Activated effector memory CD4-positive, alpha-beta T cell treated with anti-CD3 and anti-CD28 coated beads, Interleukin-2, amount 50 U/mL, for 16 hours (primary cell): ENCODE measurements at regions not wholly inside any gene's neighbourhood (a gene's known extent, or its start where the extent isn't known, plus 50 kb on each side); places are given as distances from the start of the nearest gene placed in this dataset.

Experiments used
- DNase-seq: peaks from one replicate; pipeline ENCODE4 v3.0.0-alpha.2; 2020

DNA sequence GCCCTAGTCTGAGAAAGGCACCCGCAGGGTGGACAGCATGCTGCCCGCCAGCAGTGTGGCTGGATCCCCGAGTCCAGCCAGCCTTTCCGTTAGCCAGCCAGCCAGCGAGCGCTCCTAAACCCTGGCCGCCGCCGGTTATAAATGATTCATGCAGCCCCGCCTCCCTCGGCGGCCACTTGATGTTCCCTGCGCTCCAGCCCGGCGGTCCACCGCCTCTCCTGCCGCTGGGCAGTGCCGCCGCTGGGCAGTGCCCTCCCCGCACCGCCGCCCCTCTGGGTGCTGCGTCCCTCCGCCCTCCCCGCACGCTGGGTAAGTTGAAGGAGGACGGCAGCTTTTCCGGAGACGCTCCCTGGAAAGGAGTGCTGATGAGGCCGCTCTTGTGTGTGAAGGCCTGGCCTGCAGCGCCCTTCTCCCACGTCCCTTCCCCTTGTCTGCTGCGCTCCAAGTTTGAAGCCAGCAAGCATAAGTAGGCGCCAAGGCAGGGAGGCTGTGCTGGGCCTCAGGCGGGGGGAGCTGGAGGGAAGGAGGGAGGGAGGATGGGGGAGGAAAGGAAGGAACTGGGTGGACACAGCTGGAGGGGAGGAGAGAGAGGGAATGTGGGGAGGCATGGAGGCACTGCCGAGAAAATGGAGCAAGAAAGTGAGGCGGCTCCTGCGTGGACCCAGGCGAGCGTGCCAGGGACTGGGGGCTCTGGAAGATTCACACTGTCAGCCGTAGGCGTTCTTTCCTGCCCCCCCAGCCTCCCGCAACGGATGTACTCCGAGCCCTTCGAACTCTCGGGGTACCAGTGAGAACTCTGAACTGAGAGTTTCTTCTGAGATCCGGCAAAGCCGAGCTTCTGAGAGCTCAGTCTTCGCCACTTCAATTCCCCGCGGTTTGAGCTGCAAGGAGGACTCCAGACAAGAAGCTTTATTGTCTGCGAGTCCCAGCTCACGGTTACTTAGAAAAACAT, 131.9 kb downstream of the GLI2 start:
- no peak for DNase-seq

DNA sequence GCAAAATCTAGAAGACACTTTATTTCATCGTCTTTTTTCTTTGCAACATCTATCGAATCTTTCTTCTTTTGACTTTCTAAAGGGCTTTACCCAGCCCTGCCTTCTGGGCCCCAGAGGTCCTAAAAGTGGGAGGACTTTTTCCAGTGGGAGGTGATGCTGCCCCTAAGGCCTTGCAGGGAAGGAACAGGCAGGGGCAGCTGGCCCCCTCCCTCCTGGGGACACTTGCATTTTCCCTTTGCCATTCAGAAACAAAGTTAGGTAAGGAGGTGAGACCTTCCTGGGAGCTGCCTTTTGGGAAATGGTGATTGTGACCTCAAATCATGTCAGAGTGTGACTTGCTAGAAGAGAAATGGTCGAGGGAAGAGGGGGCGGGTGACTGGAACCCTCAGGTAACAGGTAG, 132.7 kb downstream of the GLI2 start:
- DNase-seq = no peak

DNA sequence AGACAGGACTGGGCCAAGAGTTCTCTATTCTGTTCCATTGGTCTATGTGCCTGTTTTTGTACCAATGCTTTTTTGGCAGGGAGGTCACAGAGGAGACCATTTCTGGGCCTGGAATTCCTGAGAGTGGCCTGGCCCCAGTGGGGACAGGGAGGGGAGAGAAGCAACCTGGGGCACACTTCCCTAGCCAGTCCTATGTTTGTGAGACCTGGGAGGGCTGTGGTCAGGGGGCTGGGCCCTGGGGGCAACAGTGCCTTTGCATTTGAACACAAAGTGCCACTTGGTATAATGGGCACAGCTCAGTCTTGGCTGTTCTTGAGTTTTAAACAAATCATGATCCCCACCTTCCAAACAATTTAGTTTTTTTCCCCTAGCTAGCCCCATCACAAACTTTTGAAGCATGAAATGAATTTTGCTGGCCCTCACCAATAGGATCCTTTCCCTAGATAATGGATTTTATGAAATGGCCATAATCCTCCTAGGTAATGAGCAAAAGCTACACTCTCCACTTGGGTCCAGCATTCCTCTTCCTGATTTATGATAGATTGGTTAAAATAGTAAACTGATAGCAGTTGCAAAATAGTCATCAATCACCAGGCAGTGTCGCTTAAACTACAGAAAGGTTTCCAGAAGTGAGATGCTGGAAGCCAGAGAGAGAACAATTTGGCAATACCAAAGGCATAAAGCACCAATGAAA, 133.5 kb downstream of the GLI2 start:
- DNase-seq = no peak

DNA sequence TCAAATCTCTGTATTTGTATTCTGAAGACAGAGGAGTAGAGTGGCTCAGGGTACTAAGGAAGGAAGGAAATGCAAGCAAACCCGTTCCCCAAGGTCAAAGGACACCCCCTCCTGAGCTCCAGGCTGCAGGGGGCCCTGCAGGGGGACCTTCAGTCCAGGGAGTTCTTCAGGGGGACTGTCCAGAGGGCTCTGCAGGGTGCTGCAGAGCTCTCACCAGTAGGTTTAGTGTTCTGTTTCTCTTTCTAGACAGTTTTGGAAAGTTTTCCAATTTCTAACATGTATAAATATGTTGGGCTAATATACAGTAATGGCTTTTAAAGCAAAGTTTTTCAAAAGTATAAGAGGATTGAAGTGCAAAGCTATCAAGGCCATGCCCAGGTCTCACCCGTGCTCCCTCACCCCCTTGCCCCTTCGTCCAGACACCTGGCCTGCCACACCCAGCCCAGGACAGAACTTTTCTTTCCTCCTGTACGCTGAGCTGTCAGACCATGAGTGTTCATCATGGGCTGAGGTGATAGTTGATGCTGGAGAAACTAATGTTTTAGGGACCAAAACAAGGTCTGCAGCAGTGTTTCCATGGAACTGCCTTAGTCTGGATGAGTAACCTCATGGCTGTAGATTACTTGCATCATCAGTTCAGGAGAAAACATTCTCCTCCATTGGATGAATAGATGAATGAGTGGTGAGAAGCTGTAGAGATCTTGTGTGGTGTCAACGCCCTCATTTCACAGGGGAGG, 134.2 kb downstream of the GLI2 start:
- DNase-seq = no peak

DNA sequence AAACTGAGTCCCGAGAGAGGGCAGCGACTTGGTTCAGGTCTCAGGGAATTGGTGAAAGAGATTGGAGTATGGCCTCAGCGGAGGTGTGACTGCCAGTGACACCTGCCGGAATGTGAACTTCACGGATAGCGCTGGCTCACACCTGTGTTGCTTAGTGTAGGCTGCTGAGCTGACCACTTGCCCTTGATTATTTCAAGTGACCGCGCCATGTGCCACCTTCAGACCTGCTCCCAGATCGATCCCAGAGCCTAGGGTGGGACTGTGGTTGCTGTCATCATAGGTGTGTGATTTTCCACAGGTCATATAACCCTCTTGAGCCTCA, 134.8 kb downstream of the GLI2 start:
- no peak for DNase-seq

DNA sequence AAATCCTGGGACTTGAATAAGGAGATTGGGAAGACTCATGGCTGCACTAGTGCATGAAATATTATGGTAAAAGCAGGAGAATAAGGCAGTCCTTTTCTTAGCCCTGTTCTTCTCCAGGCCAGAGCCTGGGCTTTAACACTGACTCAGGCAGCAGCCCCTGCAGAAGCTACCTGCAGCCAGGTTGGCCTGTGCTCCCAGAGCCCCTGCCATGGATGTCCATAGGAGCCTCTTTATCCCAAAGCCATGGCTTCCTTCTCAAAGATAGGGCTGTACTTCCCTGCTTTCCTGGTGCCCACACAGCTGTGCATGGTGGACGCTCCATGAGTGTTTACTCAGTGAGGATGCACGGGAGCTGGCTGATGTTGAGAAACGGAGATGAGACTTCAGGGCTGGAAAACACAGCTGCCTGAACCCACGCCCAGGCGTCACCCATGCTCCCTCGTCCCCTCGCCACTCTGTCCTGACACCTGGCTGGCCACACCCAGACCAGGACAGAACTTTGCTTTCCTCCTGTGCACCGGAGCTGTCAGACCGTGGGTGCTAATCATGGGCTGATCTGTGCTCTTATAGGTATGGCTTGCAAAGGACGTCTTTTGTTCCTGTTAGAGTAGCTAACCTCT, 135.5 kb downstream of the GLI2 start:
- no peak for DNase-seq

DNA sequence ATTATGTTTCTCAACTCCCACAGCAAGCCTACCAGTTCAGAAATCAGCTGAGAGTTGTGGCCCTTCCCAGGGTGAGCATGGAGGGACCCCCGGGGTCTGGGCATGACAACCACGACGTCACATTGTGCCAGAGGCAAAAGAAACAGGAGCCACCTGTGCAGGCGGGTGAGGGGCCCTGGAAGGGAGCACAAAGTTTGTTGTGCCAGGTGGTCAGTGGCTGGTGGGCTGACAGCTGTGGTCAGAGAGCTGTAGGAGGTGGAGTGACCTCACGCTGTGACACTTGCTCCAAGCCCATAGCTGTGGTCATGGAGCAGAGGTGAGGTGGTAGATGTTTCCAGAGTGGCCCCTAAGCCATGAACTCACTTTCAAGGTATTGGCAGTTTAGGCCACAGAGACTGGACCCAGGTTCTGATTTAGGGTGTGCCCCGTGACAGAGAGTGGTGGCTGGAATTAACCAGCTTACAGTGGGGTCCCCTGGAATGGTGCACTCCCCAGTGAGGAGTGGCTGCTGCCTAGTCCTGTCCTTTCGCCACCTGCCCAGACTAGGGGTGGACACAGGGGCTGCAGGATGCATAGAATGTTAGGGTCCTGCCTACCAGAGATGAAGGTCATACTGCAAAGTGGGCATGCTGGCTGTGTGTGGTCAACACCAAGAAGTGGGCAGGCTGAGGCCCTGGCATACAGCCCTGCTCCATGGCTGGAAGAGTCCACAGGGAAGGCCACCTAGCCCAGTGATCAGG, 136.4 kb downstream of the GLI2 start:
- no peak for DNase-seq

DNA sequence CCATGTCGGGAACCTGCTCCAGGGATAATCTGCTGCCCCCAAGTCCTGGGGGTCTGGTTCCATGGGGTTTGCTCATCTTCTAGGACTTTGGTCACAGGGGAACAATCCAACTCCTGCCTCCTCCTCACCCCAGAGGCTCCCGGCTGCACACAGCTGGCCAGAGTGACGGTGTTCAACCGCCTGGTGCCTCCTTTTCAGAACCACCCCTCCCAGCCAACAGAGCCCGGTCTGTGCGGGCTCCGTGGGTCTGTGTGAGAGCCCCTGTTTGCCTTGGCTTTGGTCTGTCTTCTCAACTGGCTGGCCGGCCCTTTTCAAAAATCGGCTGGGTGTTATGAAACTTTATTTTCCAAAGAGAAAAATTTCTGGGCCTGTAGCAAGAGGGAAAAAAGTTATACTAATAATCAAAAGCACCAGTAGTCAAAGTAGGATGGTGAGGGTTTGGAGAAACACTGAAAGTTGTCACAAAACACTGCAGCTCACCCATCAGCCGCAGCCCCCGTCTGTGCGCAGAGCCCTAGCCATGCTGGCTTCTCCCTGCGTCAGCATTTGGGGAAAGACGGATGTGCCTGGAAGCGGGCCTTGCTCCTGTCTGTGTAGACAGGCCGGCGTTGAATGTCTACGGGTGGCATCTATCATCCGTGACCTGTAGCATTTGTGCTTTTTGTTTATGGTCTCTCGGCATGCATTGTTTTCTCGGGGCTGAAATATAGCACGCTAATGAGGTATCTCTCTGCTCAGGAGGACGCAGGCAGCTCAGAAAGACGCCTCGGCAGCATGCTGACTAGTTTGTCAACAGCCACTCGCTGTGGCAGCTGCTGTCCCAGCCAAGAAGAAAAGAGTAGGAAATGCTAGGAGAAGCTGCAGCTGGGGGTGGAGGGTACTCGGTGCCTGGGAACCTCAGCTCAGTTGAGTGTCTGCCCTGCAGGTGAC, 138.6 kb downstream of the GLI2 start:
- no peak for DNase-seq

DNA sequence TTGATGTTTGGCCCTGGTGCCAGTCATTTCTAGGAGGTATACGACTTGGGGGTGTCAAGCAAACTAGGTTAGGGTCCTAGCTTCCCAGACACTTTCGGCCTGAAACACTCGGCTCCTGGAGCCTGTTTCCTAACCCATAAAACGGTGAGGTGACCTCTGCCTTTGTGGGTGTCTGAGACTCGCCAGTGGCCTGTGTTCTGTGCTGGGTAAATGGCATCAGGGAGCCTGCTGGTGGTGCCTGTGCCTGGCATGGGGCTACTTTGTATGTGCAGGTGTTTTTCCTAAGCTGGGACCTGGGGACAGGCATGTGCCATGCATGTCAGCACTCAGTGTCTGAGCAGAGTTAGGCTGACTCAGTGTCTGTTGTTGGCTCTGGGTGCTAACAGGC, 139.2 kb downstream of the GLI2 start:
- no peak for DNase-seq

DNA sequence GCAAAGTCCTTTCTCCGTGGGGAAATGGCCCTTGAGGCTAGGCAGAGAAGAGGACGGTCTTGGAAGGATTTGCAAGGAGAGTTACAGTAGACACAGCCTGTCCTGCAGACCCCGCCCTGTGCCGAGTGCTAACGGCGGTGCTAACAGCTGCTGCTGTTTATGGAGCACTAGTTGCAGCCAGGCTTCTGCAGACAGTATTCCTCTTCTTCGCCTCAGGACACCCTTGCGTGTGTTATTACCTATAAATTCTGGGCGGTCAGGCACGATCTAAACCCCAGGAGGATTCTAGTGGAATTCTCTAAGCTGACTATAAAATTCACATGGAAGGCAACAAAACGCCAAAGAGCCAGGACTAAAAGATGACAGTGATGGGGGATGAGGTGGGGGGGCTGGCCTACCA, 139.8 kb downstream of the GLI2 start:
- no peak for DNase-seq

DNA sequence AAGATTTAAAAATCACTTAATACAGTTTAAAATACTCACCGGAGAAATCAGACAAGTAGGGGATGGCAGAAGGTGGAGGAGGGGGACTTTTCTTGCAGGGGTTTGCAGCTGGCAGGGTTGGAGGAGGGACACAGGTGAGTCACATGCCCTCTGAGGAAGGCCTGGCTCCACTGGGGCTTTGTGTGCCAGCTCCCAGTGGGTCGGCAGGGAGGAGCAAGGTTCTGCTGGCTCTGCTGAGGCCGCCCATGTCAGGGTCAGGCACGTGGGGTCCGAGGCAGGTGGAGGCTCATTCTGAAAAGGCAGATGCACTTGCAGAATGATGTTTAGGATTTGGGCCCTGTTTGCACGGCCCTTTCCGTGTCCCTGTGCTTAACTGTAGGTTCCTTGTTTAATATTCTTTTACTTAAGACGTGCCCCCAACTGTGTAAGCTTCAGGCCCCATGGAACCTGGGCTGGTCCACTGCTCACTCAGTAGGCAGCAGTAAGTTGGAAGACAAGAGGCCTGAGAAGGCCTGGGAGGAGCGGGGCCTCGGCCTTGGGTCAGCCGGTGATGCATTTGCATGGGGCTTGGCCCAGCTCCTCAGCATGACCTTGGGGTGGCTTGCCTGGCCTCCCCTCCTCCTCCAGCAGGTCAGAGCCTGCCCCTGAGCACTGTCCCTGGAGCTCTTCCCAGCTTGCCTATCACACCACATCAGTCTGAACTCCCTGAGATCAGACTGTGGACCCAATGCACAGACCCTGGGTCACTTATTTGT, 141.0 kb downstream of the GLI2 start:
- no peak for DNase-seq

DNA sequence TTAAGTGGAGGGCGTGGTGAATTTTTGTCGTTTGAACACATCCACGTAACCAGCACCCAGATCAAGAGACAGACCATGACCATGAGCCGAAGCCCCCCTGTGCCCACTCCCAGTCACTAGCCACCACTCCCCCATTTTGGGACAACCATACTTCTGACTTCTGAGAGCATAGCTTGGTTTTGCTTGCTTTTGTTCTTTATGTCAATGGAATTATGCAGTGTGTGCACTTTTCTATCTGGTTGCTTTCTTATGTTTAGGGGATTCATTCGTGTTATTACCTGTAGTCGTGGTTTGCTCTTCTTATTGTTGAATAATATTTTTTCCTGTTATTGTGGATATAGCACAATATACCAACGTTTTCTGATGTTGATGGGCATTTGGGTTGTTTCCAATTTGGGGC, 141.7 kb downstream of the GLI2 start:
- DNase-seq = no peak

DNA sequence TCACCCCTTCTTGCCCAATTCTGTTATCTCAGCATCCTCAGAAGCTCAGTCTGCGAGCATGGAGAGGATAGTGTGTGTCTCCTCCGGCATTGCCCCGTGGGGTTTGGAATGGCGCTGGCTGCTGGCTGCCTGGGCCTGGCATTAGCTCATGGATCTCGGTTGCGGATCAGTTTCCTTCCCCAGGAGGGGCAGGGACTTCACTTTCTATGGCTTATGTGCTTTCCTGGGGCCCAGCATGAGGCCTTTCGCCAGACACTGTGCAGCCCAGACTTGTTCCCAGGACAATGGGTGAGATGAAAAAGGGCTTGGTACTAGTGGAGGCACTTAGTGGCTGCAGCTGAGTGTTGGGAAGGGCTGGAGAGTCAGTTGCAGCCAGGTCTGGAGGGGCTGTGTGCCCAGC, 143.3 kb downstream of the GLI2 start:
- DNase-seq = no peak

DNA sequence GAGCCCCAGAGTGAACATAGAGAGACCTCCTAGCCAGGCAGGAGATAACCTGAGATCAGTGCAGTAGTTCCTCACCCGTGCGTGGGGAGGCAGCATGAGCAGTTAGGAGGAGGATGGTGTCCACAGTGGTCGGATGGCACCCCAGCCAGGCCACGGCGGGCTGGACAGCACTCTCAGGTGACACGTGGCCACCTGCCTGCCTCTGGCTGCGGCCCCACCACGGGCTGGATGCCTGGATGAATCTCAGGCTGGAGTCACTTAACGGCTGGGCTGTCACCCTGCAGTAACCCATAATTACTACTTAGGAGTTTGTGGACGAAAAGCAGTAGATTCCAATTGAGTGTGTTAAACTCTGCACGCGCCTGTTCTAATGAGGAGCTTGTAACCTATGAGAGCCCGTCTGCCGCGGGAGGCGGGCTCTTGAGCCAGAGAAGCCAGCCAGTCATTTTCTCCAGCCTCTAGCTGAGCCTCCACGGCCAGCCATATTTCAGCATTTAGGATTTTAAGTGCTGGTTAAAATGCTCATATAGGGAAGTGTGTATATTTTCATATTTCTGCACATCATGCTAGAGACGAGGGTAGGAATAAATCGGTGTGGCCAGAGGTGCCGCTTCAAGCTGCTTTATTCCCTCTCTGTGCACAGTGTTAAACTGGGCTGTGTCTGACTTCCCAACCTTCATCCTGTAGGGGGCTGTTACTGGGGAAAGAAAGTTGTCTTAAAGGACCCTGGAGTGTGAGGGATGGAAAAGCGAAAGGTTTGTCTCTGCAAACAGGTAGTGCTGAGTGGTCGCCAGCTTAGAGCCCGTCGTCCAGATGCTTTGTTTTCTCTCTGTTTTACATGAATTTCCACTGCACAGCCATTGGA, 144.0 kb downstream of the GLI2 start:
- no peak for DNase-seq

DNA sequence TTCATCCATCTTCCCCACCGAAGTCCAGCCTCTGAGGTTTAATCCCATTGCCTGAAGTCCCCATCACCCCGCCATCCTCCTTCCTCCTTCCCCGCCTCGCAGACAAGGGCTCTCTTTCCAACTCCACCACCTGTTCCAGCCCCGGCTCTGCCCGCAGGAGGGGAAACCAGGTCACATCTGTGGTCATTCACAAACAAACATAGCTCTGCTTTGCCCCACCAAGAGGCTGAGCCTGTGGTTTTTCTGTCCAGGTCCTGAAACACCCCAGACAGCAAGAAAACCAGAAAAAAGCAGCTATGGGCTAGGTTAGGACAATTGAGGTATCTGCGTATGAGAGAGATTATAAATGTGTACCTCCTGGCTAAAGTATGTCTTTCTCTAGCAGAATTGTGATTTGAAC, 144.7 kb downstream of the GLI2 start:
- DNase-seq = no peak

DNA sequence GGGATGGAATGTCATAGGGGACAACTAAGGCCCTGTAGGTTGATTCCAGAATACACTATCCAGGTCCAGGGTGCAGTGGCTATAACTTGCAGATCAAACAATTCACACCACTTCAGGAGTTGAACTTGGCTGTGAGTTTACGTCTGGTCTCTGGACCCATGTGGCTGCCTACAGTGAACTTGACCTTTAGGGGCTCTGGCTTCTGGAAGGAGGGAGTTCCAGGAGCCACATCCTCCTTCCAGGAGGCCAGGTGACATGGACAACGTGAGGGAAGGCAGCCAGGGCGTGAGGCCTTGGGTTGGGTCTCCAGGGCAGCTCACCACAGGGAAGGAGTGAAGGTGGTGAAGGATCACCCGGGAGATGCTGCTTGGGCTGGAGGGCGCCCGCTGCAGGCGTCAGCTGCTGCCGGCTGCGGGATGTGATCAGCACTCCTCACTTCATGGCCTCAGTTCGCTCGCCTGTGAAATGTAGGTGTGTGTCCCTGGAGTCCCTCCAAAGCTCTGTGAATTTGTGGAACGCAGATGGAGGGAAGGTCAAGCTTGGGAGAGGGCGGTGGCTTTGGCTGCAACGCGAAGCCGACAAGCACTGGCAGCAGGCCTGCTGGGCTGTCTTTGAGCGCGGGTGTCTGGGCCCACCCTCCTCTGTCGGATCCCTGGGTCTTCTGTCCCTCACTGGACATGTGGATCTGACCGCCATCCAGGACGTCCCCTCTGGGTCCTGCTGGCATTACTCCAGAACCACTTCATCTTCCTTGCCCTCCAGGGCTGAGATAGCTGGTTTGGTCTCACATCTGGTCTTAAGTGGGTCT, 146.5 kb downstream of the GLI2 start:
- no peak for DNase-seq

DNA sequence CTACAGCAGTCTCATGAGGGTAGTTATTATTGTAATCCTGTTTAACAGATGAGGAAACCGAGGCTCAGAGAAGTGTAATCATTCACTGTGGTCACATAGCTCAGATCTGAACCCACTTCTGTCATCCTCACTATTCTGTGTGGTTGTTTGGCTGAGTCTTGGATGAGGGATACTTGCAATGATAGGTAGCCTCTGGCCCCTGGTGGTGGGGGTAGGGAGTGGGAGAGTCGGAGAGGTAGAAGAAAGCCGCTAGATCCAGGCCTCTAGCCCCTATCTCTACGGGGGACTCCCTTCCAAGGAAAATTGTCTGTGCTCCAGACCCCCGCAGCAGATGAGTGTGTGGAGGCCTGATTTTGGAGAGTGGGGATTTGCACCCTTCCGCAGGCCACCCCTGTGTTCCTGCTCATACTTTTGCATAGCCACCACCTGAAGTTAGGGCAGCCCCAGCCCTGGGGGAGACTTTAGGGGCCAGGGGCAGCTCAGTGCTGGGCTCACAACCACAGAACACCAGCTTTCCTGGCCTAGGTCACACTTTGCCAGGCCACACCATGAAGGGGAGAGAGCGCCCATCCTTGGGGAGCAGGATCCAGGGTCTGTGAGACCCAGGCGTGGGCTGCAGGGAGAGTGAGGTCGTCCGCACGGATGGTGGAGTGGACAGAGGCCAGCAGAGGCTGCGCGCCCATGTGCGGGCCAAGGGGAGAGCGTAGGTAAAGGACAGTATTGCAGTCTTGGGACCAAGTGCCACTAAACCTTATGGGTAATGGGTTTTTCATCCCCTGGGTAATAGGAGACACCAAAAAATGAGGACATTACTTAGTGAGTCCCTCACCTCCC, 148.2 kb downstream of the GLI2 start:
- DNase-seq = no peak
